ENCODE measurements at regions not wholly inside any gene's neighbourhood (a gene's known extent, or its start where the extent isn't known, plus 50 kb on each side); places are given as distances from the start of the nearest gene placed in this dataset.

- TF ChIP-seq EZH2 (IDR thresholded peaks at IDR 0.05; ENCODE audit: borderline replicate concordance, low read length) (no peak), CTCF (IDR thresholded peaks at IDR 0.05; ENCODE audit: low read length) (no peak)
These were observed 449.3 kb upstream of the KLF4 start for GRCh38 chr9:107938801-107939386.

Data from OCI-LY1 (cell line).